Activated naive CD4-positive, alpha-beta T cell treated with anti-CD3 and anti-CD28 coated beads, Interleukin-2, amount 50 U/mL, for 24 hours (primary cell): ENCODE measurements at regions not wholly inside any gene's neighbourhood (a gene's known extent, or its start where the extent isn't known, plus 50 kb on each side); places are given as distances from the start of the nearest gene placed in this dataset.

Source experiments
- H3K27ac Mint-ChIP-seq: one replicate; pipeline ENCODE4 v1.8.0; 2021; ENCODE audit warnings: mild to moderate bottlenecking, mixed read lengths
- H3K27me3 Mint-ChIP-seq: one replicate; pipeline ENCODE4 v1.8.0; 2021; ENCODE audit warnings: mixed read lengths
- H3K36me3 Mint-ChIP-seq: one replicate; pipeline ENCODE4 v1.8.0; 2021; ENCODE audit warnings: mixed read lengths
- H3K4me1 Mint-ChIP-seq: one replicate; pipeline ENCODE4 v1.8.0; 2021; ENCODE audit warnings: mixed read lengths
- H3K4me3 Mint-ChIP-seq: one replicate; pipeline ENCODE4 v1.8.0; 2021; ENCODE audit warnings: mild to moderate bottlenecking, mixed read lengths
- H3K9me3 Mint-ChIP-seq: one replicate; pipeline ENCODE4 v1.8.0; 2021; ENCODE audit warnings: mixed read lengths

GRCh38 chr7:46679671-46680070 lies 758.6 kb upstream of the IGFBP3 start:
- H3K27ac Mint-ChIP-seq = no peak overlapping the region
- no peaks in the 10 kb centered on the region for H3K9me3 Mint-ChIP-seq
- H3K36me3 Mint-ChIP-seq = no peaks in the 10 kb centered on the region
- H3K4me3 Mint-ChIP-seq = no peak overlapping the region
- no peaks in the 10 kb centered on the region for H3K4me1 Mint-ChIP-seq
- H3K27me3 Mint-ChIP-seq = no peaks in the 10 kb centered on the region

DNA sequence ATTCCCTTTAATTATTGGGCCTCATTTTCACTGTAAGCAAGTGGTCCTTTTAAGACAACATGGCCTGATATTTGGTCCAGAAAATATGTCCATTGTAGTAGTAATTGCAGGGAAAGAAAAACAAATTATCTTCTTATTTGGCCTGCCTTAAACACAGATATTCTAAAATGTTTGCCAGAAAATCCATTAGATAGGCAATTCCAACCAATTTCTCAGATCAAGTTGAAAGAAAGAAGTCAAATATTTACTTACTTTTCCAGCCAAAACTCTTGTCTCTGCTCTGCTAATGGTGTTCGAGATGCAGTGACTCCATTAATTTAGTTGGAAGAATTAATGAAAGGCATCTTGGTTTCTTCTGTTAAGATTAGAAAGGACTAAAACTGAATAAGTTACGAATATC lies 757.3 kb upstream of the IGFBP3 start:
- H3K4me3 Mint-ChIP-seq = no peak overlapping the region
- no peaks in the 10 kb centered on the region for H3K9me3 Mint-ChIP-seq
- H3K4me1 Mint-ChIP-seq = no peaks in the 10 kb centered on the region
- no peaks in the 10 kb centered on the region for H3K27me3 Mint-ChIP-seq
- no peak overlapping the region for H3K27ac Mint-ChIP-seq
- H3K36me3 Mint-ChIP-seq = no peaks in the 10 kb centered on the region

GRCh38 chr7:46675456-46675855 lies 754.4 kb upstream of the IGFBP3 start:
- no peaks in the 10 kb centered on the region for H3K4me1 Mint-ChIP-seq
- H3K4me3 Mint-ChIP-seq = no peak overlapping the region
- H3K27me3 Mint-ChIP-seq = no peaks in the 10 kb centered on the region
- H3K27ac Mint-ChIP-seq = no peak overlapping the region
- H3K36me3 Mint-ChIP-seq = no peaks in the 10 kb centered on the region
- H3K9me3 Mint-ChIP-seq = no peaks in the 10 kb centered on the region

- Mint-ChIP-seq H3K36me3 (no peaks in the 10 kb centered on the region), H3K4me1 (no peaks in the 10 kb centered on the region), H3K9me3 (no peaks in the 10 kb centered on the region), H3K27me3 (no peaks in the 10 kb centered on the region), H3K27ac (no peak overlapping the region), H3K4me3 (no peak overlapping the region)
Measured at GRCh38 chr7:46672861-46673260, 751.8 kb upstream of the IGFBP3 start.

GRCh38 chr7:46671108-46671769 lies 750.2 kb upstream of the IGFBP3 start:
- Mint-ChIP-seq H3K9me3 (peaks cover 11% of the 10 kb centered on the region), H3K36me3 (no peaks in the 10 kb centered on the region), H3K4me1 (no peaks in the 10 kb centered on the region), H3K27ac (no peak overlapping the region), H3K27me3 (no peaks in the 10 kb centered on the region), H3K4me3 (no peak overlapping the region)

DNA sequence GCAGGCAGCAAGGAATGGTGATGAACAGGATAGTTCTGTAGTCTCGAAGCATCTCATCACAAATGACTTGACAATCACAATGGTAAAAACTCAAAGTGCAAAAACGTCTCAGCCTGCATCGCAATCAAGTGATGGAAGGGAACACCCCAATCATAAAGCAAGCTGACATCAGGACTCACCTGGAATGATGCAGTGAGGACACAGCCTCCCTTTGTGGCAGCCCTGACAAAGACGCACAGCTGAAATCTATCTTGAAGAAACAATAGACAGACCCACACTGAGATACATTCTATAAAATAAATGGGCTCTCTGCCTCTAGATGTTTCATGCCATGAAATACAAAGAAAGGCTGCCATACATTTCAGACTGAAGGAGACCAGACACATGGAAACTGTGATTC lies 748.0 kb upstream of the IGFBP3 start:
- Mint-ChIP-seq H3K27ac (no peak overlapping the region), H3K4me3 (no peak overlapping the region), H3K4me1 (no peaks in the 10 kb centered on the region), H3K9me3 (peaks cover 11% of the 10 kb centered on the region), H3K27me3 (no peaks in the 10 kb centered on the region), H3K36me3 (no peaks in the 10 kb centered on the region)

DNA sequence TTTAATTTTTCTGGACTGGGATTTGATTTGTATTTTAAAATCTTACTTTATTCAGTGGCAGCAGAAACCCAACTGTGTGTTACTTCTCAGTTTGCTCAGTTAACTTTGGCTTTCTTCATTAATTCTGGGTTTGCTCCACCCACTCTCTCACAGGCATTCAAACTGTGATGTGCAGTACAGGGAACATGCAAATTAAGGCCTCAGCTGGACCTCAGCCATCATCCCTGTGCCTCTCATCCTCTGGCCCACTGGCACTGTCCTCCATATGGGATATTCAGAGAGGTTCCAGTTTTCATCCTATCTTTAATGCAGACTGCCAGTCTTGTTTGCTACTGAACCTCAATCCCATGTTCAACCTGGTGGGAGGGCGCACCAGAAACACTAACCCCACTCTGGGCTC lies 743.4 kb upstream of the IGFBP3 start:
- H3K4me1 Mint-ChIP-seq = no peaks in the 10 kb centered on the region
- peaks cover 11% of the 10 kb centered on the region for H3K9me3 Mint-ChIP-seq
- H3K4me3 Mint-ChIP-seq = no peak overlapping the region
- no peaks in the 10 kb centered on the region for H3K27me3 Mint-ChIP-seq
- H3K36me3 Mint-ChIP-seq = no peaks in the 10 kb centered on the region
- H3K27ac Mint-ChIP-seq = no peak overlapping the region

DNA sequence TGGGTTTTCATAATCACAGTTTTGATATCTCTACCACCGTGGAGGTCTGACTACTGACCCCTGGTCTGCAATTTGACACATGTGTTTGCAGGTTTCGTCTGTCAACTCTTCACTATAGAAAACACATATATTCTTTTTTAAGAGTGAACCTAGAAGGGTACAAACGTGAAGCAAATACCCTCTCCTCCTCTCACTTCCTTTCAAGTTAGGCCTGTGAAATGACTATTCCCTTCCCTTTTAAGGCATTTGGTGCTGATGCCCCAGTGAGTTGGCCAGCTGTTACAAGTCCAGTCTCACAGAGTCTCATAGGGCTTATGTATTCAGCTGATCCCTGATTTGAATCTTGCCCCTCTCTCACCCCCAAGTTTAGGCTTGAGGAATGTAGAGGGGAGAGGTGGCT lies 742.0 kb upstream of the IGFBP3 start:
- Mint-ChIP-seq H3K4me1 (no peaks in the 10 kb centered on the region), H3K9me3 (peaks cover 11% of the 10 kb centered on the region), H3K4me3 (no peak overlapping the region), H3K36me3 (no peaks in the 10 kb centered on the region), H3K27ac (no peak overlapping the region), H3K27me3 (no peaks in the 10 kb centered on the region)

DNA sequence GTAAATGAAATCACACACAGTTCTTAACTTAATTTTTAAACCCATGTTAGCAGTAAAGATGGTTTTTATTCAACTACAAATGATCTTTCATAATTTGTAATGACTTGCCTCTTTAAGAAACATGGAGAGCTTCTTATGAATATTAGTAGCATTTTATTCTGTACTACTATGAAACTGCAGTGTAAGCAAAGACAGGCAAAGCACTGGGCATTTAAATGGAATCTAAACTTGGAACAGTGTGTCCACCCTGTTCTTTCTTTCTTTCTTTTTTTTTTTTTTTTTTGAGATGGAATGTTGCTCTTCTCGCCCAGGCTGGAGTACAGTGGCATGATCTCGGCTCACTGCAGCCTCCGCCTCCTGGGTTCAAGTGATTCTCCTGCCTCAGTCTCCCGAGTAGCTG lies 740.4 kb upstream of the IGFBP3 start:
- Mint-ChIP-seq H3K4me1 (no peaks in the 10 kb centered on the region), H3K27ac (no peak overlapping the region), H3K27me3 (no peaks in the 10 kb centered on the region), H3K36me3 (no peaks in the 10 kb centered on the region), H3K9me3 (peaks cover 2% of the 10 kb centered on the region), H3K4me3 (no peak overlapping the region)

GRCh38 chr7:46660402-46660980 lies 739.4 kb upstream of the IGFBP3 start:
- Mint-ChIP-seq H3K36me3 (no peaks in the 10 kb centered on the region), H3K4me3 (no peak overlapping the region), H3K9me3 (no peaks in the 10 kb centered on the region), H3K4me1 (no peaks in the 10 kb centered on the region), H3K27me3 (no peaks in the 10 kb centered on the region), H3K27ac (no peak overlapping the region)

- no peaks in the 10 kb centered on the region for H3K27me3 Mint-ChIP-seq
- H3K4me3 Mint-ChIP-seq = no peak overlapping the region
- no peaks in the 10 kb centered on the region for H3K36me3 Mint-ChIP-seq
- no peak overlapping the region for H3K27ac Mint-ChIP-seq
- no peaks in the 10 kb centered on the region for H3K4me1 Mint-ChIP-seq
- H3K9me3 Mint-ChIP-seq = no peaks in the 10 kb centered on the region
Measured at GRCh38 chr7:46658281-46658680, 737.2 kb upstream of the IGFBP3 start.

DNA sequence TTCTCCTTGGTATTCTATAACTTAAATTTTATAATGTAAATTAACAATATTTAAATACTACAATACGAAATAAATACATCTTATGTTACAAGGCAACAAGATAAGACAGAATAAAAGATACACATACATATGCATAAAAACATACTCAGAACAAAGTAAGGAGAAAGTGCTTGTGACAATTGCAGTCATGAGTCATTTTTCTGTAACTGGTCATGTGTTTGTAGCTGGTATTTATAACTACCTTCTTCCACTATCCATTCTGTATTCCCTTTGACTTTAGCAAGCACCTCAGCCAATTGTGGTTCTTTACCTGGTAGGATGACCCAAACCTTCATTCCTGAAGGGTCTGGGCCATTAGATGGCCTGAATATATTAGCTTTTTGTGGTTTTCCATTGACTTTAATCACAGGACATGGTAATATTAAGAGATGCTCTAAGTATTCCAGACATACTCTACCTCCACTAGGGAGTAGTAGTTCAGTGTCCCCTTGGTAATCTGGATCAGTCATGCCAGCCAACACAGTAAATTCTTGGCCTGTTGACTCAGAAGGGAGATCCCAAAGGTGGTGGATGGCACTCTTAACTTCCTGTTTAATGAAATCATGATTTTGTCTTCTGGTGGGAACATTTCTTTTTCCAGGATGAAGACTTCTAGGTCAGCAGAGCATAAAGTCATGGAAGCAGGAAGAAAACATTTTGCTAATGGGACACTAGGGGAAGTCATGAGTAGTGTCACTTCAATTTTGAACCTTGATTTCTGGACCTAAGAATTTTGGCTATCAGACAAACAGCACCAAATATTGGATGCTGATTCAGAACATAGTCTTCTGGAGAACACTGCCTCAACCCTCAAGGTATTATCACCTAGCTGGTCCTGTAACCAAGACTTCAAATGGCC lies 733.7 kb upstream of the IGFBP3 start:
- Mint-ChIP-seq H3K27ac (no peak overlapping the region), H3K9me3 (peaks cover 10% of the 10 kb centered on the region), H3K4me3 (no peak overlapping the region), H3K36me3 (no peaks in the 10 kb centered on the region), H3K4me1 (no peaks in the 10 kb centered on the region), H3K27me3 (no peaks in the 10 kb centered on the region)

DNA sequence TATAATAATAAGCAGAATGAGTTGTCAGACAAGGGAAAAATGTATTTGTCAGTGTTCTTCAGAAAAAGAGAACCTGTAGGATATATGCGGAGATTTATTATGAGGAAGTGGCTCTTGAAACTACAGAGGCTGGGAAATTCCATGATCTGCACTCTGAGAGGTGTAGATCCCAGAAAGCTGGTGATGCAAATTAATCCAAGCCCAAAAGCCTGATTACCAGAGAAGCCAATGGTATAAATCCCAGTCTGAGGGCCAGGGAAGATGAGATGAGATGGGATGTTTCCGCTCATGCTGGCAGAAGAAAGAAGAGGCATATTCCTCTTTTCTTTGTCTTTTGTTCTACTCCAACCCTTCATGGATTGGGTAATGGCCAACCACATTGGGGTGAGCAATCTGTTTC lies 732.8 kb upstream of the IGFBP3 start:
- Mint-ChIP-seq H3K9me3 (peaks cover 10% of the 10 kb centered on the region), H3K27me3 (no peaks in the 10 kb centered on the region), H3K36me3 (no peaks in the 10 kb centered on the region), H3K4me1 (no peaks in the 10 kb centered on the region), H3K4me3 (no peak overlapping the region), H3K27ac (no peak overlapping the region)

DNA sequence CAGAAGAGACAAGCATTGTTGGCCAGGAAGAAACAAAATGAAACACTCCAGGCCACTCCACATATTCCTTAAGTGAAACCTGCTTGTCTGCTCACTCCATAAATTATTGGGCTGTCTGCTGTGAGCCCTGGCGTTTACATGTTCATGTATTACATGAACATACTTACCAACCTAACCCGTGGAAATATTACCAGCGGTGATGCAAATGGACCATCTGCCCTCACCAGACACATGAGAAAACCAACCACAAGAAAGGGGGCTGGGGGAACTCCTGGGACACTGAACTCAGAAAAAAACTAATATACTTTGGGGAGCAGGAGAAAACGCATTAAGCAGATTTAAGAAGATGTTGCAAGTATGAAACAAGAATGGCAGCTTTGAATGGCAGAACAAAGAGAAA lies 731.2 kb upstream of the IGFBP3 start:
- H3K9me3 Mint-ChIP-seq = peaks cover 10% of the 10 kb centered on the region
- H3K4me3 Mint-ChIP-seq = no peak overlapping the region
- no peaks in the 10 kb centered on the region for H3K4me1 Mint-ChIP-seq
- H3K36me3 Mint-ChIP-seq = no peaks in the 10 kb centered on the region
- no peaks in the 10 kb centered on the region for H3K27me3 Mint-ChIP-seq
- no peak overlapping the region for H3K27ac Mint-ChIP-seq

DNA sequence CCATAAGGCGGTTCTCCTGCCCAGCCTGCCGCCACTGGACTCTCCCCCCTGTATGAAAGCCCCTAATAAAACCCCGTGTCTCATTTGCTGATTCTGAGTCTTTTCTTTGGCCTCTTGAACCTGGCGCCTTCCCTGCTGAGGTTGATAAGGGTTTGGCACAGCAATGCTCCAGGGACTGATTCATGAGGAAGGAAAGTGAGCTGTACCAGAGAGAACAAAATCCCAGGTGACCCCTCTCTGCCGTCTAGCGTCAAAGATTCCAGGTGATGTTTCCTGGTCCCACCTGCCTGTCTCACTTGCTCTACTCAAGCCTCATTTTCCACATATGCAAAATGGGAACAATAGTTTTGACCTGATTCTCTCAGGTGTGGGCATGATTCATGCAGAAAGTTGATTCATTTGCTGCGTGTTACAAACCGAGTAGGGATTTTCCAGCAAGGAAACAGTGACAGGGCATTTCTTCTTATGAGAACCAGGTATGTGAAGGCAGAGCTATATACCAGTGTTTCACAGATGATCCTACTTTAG lies 730.6 kb upstream of the IGFBP3 start:
- no peak overlapping the region for H3K4me3 Mint-ChIP-seq
- no peaks in the 10 kb centered on the region for H3K27me3 Mint-ChIP-seq
- peaks cover 10% of the 10 kb centered on the region for H3K9me3 Mint-ChIP-seq
- H3K4me1 Mint-ChIP-seq = no peaks in the 10 kb centered on the region
- no peaks in the 10 kb centered on the region for H3K36me3 Mint-ChIP-seq
- no peak overlapping the region for H3K27ac Mint-ChIP-seq

- H3K27ac Mint-ChIP-seq = no peak overlapping the region
- H3K27me3 Mint-ChIP-seq = no peaks in the 10 kb centered on the region
- H3K36me3 Mint-ChIP-seq = no peaks in the 10 kb centered on the region
- H3K4me1 Mint-ChIP-seq = no peaks in the 10 kb centered on the region
- H3K9me3 Mint-ChIP-seq = peaks cover 10% of the 10 kb centered on the region
- no peak overlapping the region for H3K4me3 Mint-ChIP-seq
Measured at GRCh38 chr7:46651070-46651469, 730.0 kb upstream of the IGFBP3 start.
